GM12891 (cell line): ENCODE measurements at regions not wholly inside any gene's neighbourhood (a gene's known extent, or its start where the extent isn't known, plus 50 kb on each side); places are given as distances from the start of the nearest gene placed in this dataset.

Source experiments
- POLR2A ChIP-seq: IDR thresholded peaks from 2 replicates; pipeline ENCODE4 v1.6.1; 2011; ENCODE audit warnings: low read depth, low read length, control low read depth
- POLR2AphosphoS5 ChIP-seq: IDR thresholded peaks from 2 replicates; pipeline ENCODE4 v1.6.1; 2011; ENCODE audit warnings: low read depth, low read length, control low read depth
- POU2F2 ChIP-seq: IDR thresholded peaks from 2 replicates; pipeline ENCODE4 v1.6.1; 2011; ENCODE audit warnings: low read depth, mild to moderate bottlenecking, control low read depth, low read length, moderate library complexity
- SPI1 ChIP-seq: IDR thresholded peaks from 2 replicates; pipeline ENCODE4 v1.6.1; 2011; ENCODE audit warnings: low read depth, low read length, control low read depth

DNA sequence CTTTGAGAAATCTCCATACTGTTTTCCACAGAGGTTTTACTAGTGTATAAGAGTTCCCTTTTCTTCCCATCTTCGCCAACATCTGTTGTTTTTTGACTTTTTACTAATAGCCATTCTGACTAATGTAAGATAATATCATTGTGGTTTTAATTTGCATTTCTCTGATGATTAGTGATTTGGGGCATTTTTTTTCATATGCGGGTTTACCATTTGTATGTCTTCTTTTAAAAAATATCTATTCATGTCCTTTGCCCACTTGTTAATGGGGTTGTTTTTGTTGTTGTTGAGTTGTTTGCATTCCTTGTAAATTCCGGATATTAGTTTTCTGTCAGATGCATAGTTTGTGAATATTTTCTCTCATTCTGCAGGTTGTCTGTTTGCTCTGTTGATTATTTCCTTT lies 167.1 kb downstream of the PRL start:
- TF ChIP-seq POLR2A (no peak), POLR2AphosphoS5 (no peak), POU2F2 (no peak), SPI1 (no peak)
